Upper lobe of right lung (tissue), 1 donor: ENCODE measurements at regions not wholly inside any gene's neighbourhood (a gene's known extent, or its start where the extent isn't known, plus 50 kb on each side); places are given as distances from the start of the nearest gene placed in this dataset.

Source experiments
- ATAC-seq: fragments of 200-7000 bp; cut with Tn5 transposase; one replicate; pipeline ENCODE4 v1.9.1; 2020; ENCODE audit warnings: mild to moderate bottlenecking, moderate library complexity
- DNase-seq: peaks from one replicate; pipeline ENCODE4 v3.0.0-alpha.2; 2020
- H3K27ac ChIP-seq: fragments of 200-600 bp; one replicate; pipeline ENCODE4 v1.8.0; 2022
- H3K27me3 ChIP-seq: fragments of 200-600 bp; one replicate; pipeline ENCODE4 v1.8.0; 2022; ENCODE audit warnings: mild to moderate bottlenecking
- H3K36me3 ChIP-seq: fragments of 200-600 bp; one replicate; pipeline ENCODE4 v1.8.0; 2022
- H3K4me1 ChIP-seq: fragments of 200-600 bp; one replicate; pipeline ENCODE4 v1.8.0; 2022
- H3K4me3 ChIP-seq: fragments of 200-600 bp; one replicate; pipeline ENCODE4 v1.8.0; 2022; ENCODE audit warnings: mild to moderate bottlenecking
- H3K9me3 ChIP-seq: fragments of 200-600 bp; one replicate; pipeline ENCODE4 v1.8.0; 2022
- intact Hi-C: fragments of 100-400 bp; cut with DNase I; formaldehyde crosslinking; loops from one replicate; pipeline ENCODE4 v1.11.0; 2022
- TF ChIP-seq, protein P1 (sequence below): fragments of 200-600 bp; IDR thresholded peaks from one replicate; pipeline ENCODE4 v1.8.0; 2022; ENCODE audit warnings: antibody characterized with exemption
- donor health status: DM: no; HTN: yes; CAD: no; lungs with severe emphysema.

DNA sequence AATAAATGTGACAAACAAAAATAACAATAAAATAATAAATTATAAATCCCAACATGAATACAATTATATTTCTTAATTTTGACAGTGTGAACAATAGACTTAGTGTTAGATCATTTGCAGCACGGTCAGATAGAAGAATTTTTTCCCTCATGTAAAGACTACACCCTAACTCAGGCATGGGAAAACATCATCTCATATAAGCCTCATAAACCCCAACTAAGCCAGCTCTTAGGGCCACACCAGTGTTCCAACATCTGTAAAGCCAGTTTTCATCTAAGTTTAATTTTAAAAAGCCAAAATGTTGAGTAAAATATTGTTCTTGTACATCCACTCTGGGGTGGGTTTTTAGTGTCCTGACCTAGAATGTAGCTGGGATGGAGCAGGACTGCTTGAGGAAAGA is 167.4 kb downstream of the QRSL1 start:
- Histone ChIP-seq H3K9me3 (no peaks in the 10 kb centered on the region), H3K4me1 (no peaks in the 10 kb centered on the region), H3K36me3 (no peaks in the 10 kb centered on the region), H3K27me3 (no peaks in the 10 kb centered on the region), H3K4me3 (no peak overlapping the region), H3K27ac (no peak overlapping the region)
- TF ChIP-seq, protein P1, sequence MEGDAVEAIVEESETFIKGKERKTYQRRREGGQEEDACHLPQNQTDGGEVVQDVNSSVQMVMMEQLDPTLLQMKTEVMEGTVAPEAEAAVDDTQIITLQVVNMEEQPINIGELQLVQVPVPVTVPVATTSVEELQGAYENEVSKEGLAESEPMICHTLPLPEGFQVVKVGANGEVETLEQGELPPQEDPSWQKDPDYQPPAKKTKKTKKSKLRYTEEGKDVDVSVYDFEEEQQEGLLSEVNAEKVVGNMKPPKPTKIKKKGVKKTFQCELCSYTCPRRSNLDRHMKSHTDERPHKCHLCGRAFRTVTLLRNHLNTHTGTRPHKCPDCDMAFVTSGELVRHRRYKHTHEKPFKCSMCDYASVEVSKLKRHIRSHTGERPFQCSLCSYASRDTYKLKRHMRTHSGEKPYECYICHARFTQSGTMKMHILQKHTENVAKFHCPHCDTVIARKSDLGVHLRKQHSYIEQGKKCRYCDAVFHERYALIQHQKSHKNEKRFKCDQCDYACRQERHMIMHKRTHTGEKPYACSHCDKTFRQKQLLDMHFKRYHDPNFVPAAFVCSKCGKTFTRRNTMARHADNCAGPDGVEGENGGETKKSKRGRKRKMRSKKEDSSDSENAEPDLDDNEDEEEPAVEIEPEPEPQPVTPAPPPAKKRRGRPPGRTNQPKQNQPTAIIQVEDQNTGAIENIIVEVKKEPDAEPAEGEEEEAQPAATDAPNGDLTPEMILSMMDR, result no peak
- no peak for DNase-seq
- no peak for ATAC-seq
- intact Hi-C loops, result no loop called here

DNA sequence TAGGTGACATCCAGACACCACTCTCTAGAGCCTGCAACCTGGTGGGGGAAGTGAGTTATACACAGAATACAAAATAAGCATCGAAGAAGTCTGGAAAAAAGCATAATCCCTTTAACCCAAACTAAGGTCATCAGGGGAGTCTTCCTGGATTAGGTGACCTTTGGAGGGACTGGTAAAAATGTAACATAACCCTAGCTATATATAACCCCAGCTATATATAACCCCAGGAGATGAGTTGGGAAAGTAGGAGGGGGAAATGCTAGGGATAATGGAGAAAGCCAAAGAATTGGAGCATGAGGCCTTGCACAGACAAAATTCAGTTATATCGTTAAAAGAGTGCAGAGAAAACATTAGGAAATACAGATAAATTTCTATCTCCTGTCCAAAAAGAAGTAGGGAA is 164.8 kb downstream of the QRSL1 start:
- TF ChIP-seq, protein P1, result no peak
- no peak overlapping the region for H3K27ac ChIP-seq
- ATAC-seq (no peak), DNase-seq (no peak)
- no peaks in the 10 kb centered on the region for H3K36me3 ChIP-seq
- no peaks in the 10 kb centered on the region for H3K4me1 ChIP-seq
- no peak overlapping the region for H3K4me3 ChIP-seq
- no peaks in the 10 kb centered on the region for H3K9me3 ChIP-seq
- H3K27me3 ChIP-seq, result no peaks in the 10 kb centered on the region
- intact Hi-C loops, result no loop called here

DNA sequence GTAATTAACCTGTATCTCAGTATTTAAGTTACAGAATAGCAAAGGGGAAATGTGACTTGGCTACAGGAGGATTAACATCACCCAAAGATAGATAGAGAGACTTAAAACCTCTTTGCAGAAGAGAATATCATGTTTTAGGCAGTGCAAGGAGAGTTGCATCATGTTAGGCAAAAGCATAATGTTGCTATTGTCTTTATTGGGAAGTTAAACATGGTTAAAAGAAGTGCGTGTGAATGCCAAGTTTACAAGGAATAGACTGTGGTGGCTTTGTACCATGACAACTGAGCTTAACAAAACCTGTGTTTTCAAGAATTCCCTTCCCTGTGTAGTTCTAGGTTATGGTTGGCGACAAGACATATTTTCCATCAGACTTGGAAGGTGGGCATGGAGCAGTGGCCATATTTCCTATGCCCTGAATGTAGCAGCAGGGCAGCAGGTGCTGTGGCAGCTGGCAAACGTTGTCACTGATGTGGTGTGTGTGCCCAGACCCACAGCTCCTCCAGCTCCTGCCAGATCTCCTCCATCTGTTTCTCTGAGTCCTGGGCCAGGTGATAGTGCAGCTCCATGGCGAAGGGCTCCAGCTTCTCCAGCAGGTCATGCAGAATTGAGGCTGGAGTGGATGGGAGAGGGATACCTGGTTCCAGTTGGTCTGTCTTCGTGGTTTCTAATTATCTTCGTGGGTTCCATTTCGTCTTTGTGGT is 163.3 kb downstream of the QRSL1 start:
- Histone ChIP-seq H3K4me1 (no peaks in the 10 kb centered on the region), H3K27me3 (no peaks in the 10 kb centered on the region), H3K27ac (no peak overlapping the region), H3K9me3 (no peaks in the 10 kb centered on the region), H3K36me3 (no peaks in the 10 kb centered on the region), H3K4me3 (no peak overlapping the region)
- DNase-seq, result no peak
- ATAC-seq, result no peak
- TF ChIP-seq, protein P1, result no peak
- intact Hi-C loops, result no loop called here

DNA sequence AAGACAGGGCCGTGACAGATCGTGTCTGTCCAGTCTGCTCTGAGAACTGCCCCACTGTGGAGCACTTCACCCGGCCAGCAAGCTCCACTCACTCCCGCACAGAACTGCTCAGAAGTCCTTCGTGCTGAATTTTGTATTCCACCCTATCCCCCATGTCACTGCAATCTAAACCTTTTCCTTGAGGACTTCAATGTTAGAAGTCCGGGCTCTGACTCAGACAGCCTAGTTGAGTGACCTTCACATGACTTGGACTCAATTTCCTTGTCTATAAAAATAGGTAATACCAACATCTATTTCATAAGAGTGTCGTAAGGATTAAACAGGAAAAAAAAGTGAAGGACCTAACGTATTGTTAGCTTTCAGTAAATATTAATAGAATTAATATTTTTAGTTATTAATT is 161.6 kb downstream of the QRSL1 start:
- Histone ChIP-seq H3K4me3 (no peak overlapping the region), H3K4me1 (no peaks in the 10 kb centered on the region), H3K27me3 (no peaks in the 10 kb centered on the region), H3K27ac (no peak overlapping the region), H3K9me3 (no peaks in the 10 kb centered on the region), H3K36me3 (no peaks in the 10 kb centered on the region)
- ATAC-seq (peak; percentile 25), DNase-seq (no peak)
- intact Hi-C loops, result no loop called here
- TF ChIP-seq, protein P1, result no peak

DNA sequence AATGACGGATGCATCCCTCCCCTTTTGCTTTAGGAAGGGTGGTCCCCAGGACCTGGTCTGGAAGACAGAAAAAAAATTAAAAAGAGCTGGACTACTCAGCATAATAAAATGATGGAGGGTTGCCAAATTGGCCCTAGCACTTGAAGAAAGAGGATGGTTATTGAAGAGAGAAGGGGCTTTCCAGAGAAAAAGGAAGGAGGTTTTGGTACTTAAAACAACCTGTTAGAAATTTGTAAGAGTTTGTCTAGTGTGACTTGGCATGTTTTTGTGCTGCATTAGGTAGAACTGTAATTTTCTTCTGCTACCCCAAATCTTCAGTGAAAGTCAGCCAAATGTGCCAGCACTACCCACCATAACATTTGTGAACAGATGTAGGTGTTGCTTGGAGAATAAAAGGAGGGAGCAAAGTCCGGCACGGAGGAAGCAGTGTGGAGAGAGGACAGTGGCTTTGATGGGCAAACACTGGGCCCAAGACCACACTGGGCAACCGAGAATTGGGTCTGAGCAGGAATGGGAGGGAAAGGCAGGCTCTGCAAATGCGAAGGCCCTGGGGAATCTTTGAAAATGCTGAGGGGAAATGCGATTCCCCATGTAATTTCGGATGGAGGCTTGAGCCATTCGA is 160.9 kb downstream of the QRSL1 start:
- no peak for DNase-seq
- no peaks in the 10 kb centered on the region for H3K27me3 ChIP-seq
- intact Hi-C loops, result no loop called here
- no peak overlapping the region for H3K27ac ChIP-seq
- H3K36me3 ChIP-seq, result no peaks in the 10 kb centered on the region
- TF ChIP-seq, protein P1, result no peak
- H3K9me3 ChIP-seq, result no peaks in the 10 kb centered on the region
- no peaks in the 10 kb centered on the region for H3K4me1 ChIP-seq
- no peak overlapping the region for H3K4me3 ChIP-seq
- ATAC-seq, result no peak
